Ureter (tissue), 1 donor: ENCODE measurements at regions not wholly inside any gene's neighbourhood (a gene's known extent, or its start where the extent isn't known, plus 50 kb on each side); places are given as distances from the start of the nearest gene placed in this dataset.

ENCODE experiments used
- DNase-seq: peaks from one replicate; pipeline ENCODE4 v3.0.0-alpha.2; 2020; ENCODE audit warnings: low spot score
- donor health status: DM: yes; HTN: yes; CAD: no.

DNA sequence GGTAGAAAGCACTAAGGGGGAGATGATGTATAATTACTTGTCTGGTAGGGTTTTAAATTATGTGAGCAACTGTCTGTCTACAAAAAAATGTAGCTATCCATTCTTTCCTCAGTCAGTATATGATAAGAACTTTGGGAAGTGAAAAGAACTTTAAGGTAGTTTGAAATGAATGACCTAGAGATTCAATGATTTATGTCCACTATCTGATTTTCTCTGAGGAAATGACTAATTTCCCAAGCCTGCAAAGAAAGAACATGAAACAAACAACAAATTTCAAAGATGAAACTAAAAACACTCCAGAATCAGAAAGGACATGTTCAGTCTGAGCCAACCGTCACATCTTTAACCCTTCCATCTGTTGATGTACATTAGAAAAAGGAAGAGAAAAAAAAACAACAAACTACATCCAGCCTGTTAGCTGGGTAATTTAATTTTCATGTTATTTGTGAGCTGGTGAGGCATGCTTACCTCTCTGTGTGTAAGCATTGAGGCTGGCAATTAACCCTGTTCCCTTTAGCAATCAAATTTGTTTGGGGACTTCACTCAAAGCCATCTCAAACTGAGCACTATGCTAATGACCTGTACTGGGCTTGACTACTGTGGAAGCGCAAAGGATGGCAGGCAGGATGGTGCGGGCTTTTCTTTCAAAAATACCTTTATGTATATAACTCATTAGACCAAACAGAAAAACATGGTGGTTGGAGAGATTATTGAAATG, 220.1 kb downstream of the TUSC7 start:
- DNase-seq: no peak

GRCh38 chr3:116930786-116931185, 221.2 kb downstream of the TUSC7 start:
- DNase-seq: no peak

GRCh38 chr3:116939091-116939490, 229.5 kb downstream of the TUSC7 start:
- DNase-seq: no peak

DNA sequence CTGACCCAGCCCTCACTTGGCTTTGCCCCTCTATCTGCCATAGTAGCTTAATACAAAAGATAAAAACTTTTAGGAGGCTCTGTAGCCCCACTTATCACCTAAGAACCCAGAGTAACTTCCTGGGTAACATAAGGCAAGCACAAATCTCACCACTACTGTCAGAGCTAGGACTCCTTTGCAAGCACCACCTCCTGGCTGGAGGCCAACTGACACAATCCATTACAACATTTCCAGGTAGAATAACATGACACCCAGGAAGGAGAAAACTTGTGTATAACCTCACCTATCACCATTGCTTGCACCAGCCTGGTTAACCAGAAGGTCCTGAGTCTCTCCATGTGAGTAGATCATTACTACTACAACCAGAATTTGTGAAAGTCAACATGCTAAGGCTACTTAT, 230.0 kb downstream of the TUSC7 start:
- DNase-seq: no peak

GRCh38 chr3:116940719-116941118, 231.1 kb downstream of the TUSC7 start:
- no peak for DNase-seq

- no peak for DNase-seq
These were observed 236.8 kb downstream of the TUSC7 start for GRCh38 chr3:116946376-116946775.

- no peak for DNase-seq
These were observed 237.6 kb downstream of the TUSC7 start for GRCh38 chr3:116947148-116947547.

- no peak for DNase-seq
These were observed 238.2 kb downstream of the TUSC7 start for GRCh38 chr3:116947809-116948208.

DNA sequence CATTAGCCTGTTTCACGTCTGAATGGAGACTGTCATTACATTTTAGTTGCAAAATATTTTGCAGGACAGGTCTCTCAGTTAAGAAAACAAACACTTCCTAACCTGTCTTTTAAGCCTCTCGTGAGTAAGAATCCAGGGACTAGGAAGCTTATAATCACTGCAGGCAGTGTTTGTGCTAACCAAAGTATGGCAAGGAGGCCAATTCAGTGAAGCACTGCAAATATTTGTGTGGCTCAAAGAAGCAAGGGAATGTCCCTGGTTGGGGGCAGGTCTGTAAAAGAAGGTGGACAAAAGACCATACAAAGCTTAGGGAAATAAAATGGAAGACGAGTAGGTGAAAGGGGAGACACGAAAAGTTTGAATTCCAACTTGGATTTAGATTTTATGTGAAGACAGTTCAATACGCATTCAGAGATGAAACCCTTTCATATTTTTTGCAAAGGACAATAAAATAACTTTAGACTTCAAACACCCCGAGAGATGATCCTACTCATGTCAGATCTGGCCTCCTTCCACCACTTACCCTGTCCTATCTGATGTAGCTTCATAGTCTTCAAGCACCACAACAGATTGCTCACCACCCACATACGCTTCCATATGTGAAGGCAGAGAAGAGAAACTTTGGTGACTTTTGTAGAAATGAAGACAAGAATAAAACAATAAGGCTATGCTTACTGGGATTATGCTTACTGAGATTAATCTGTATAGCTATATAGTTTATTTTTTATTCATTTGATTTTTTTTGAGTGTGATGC, 240.9 kb downstream of the TUSC7 start:
- no peak for DNase-seq

DNA sequence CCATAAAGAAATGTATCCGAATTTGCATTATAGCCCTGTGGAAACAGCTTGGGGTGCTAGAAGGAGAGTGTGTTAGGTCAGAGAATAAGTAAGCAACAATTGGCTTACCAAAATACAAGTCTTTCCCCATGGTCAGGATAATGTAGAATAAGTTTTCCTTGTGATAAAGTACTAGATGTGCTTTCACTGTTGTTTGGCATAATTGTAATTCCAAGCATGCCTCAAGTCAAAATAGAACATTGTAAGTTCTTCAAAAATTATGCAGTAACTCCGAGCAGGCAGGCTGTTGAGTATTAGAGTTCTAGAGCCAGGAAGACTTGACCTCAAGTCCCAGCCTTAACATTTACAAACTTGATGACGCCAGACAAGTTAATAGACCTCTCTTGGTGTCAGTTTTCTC, 242.0 kb downstream of the TUSC7 start:
- no peak for DNase-seq

DNA sequence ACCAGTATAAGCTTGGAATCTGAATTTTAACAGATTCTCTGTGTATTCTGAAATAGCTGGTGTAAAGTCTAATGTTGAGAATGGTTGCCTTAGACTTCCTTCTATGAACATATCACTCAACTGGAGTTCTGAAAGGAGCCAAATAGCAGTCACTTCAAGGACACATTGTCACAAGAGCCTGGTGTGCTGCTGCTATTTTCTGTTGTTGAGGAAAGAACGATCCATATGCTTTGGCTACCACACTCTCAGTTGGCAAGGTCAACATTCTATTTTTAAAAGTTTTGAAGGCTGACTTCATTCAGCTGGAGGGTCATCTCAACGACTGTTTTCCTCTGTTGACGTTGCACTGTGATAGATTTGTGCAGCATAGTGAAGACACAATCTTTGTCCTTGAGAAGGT, 248.7 kb downstream of the TUSC7 start:
- no peak for DNase-seq

- no peak for DNase-seq
These were observed 251.5 kb downstream of the TUSC7 start for GRCh38 chr3:116961106-116961505.

- no peak for DNase-seq
These were observed 254.2 kb downstream of the TUSC7 start for GRCh38 chr3:116963802-116964201.

GRCh38 chr3:116966649-116967048, 257.1 kb downstream of the TUSC7 start:
- no peak for DNase-seq

- DNase-seq: no peak
These were observed 259.6 kb downstream of the TUSC7 start for GRCh38 chr3:116969135-116969534.

DNA sequence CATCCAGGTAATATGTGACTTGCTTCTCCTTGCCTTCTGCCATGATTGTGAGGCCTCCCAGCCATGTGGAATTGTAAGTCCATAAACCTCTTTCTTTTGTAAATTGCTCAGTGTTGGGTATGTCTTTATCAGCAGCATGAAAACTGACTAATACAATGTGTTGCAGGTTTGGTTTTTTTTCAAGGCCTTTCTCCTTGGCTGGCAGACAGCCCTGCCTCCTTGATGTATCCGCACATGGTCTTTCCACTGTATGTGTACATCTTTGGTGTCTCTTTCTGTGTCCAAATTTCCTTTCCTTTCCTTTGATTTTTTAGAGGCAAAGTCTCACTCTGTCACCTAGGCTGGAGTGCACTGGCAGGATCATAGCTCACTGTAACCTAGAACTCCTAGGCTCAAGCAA, 260.1 kb downstream of the TUSC7 start:
- no peak for DNase-seq

GRCh38 chr3:116971531-116971930, 262.0 kb downstream of the TUSC7 start:
- DNase-seq: no peak

- no peak for DNase-seq
These were observed 265.1 kb downstream of the TUSC7 start for GRCh38 chr3:116974702-116975101.

DNA sequence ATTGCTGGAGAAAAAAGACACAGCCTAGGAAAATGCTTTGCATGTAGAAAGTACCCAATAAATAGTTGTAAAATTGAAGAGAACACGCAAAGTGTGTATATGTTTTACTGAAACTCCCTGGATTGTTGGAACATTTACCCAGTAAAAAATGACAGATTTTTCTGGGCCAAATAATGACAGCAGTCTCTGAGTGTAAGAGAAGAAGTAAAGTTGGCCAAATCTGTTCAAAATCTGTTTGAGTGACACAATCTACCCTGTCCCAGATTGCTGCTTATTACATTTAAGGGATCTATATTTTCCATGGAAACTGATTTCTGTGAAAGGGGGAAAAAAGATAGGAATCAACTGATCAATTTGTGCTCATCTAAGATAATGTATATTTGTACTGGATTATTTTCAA, 267.9 kb downstream of the TUSC7 start:
- no peak for DNase-seq

GRCh38 chr3:116980099-116980498, 270.5 kb downstream of the TUSC7 start:
- DNase-seq: no peak

DNA sequence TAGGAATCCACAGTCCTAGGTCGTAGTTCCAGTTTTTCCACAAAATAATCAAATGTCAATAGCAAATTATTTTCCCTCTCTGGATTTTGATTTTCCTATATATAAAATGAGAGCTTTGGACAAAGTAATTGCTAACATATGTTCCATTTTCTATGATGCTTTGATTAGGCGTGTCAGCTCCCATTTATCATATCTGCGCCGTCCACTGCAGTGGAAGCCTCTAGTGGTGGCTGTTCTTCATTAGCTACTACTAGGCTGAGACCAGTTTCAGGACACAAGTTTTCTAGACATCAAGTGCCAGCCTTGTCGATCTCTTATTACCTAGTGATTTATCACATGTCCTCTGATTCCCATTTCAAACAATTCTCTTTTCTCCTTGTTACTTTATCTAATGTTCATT, 271.5 kb downstream of the TUSC7 start:
- DNase-seq: no peak

- DNase-seq: no peak
These were observed 274.7 kb downstream of the TUSC7 start for GRCh38 chr3:116984301-116984700.

- no peak for DNase-seq
These were observed 284.8 kb downstream of the TUSC7 start for GRCh38 chr3:116994351-116994879.
